ENCODE measurements at regions not wholly inside any gene's neighbourhood (a gene's known extent, or its start where the extent isn't known, plus 50 kb on each side); places are given as distances from the start of the nearest gene placed in this dataset.

DNA sequence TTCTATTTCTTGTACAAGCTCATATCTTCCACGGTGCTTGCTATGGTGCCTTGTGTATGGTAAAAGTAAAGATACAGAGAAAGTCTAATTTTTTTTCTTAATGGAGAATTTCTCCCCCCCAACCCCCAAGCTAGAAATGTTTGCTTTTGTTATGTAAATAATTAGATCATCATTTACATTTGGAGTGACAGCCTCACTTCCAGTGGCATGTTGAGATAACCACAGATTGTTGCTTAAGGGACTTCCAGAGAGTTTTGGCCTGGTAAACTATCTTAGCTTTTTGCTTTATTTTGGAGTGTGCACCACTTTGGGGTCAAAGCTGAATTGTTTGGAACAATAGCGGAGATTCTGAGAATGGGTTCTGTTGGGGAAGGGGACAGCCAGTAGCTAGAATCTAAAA lies 129.7 kb downstream of the ZNF365 start:
- Histone ChIP-seq H3K4me2 (ENCODE audit: insufficient read depth, low read length) (no peak overlapping the region), H3K27me3 (ENCODE audit: insufficient read depth, low read length) (peaks cover 7% of the 10 kb centered on the region), H4K20me1 (ENCODE audit: insufficient read depth, low read length) (no peaks in the 10 kb centered on the region), H3K4me3 (ENCODE audit: insufficient read depth, low read length) (no peak overlapping the region), H3K36me3 (ENCODE audit: insufficient read depth, low read length) (no peaks in the 10 kb centered on the region), H3K27ac (ENCODE audit: low read depth, low read length) (no peak overlapping the region), H3K9me3 (ENCODE audit: low read depth, low read length) (peaks cover 3% of the 10 kb centered on the region), H2AFZ (ENCODE audit: low read length) (no peak overlapping the region), H3K4me1 (ENCODE audit: insufficient read depth, low read length) (no peaks in the 10 kb centered on the region), H3K79me2 (ENCODE audit: insufficient read depth, low read length) (no peaks in the 10 kb centered on the region)
- no peak for TF ChIP-seq CTCF (IDR thresholded peaks at IDR 0.05; ENCODE audit: extremely low read depth, low read depth, low read length)
- DNase-seq (ENCODE audit: insufficient read length, low spot score, missing footprints) = no peak

- no peak overlapping the region for H3K4me2 ChIP-seq (ENCODE audit: insufficient read depth, low read length)
- H3K27me3 ChIP-seq (ENCODE audit: insufficient read depth, low read length) = no peaks in the 10 kb centered on the region
- no peaks in the 10 kb centered on the region for H3K36me3 ChIP-seq (ENCODE audit: insufficient read depth, low read length)
- no peaks in the 10 kb centered on the region for H4K20me1 ChIP-seq (ENCODE audit: insufficient read depth, low read length)
- DNase-seq (ENCODE audit: insufficient read length, low spot score, missing footprints) = no peak
- H3K27ac ChIP-seq (ENCODE audit: low read depth, low read length) = no peak overlapping the region
- H3K4me1 ChIP-seq (ENCODE audit: insufficient read depth, low read length) = no peaks in the 10 kb centered on the region
- no peak for TF ChIP-seq CTCF (IDR thresholded peaks at IDR 0.05; ENCODE audit: extremely low read depth, low read depth, low read length)
- no peak overlapping the region for H2AFZ ChIP-seq (ENCODE audit: low read length)
- no peaks in the 10 kb centered on the region for H3K79me2 ChIP-seq (ENCODE audit: insufficient read depth, low read length)
- H3K4me3 ChIP-seq (ENCODE audit: insufficient read depth, low read length) = no peak overlapping the region
- H3K9me3 ChIP-seq (ENCODE audit: low read depth, low read length) = no peaks in the 10 kb centered on the region
Observed at GRCh38 chr10:62506371-62506770, 132.2 kb downstream of the ZNF365 start.

DNA sequence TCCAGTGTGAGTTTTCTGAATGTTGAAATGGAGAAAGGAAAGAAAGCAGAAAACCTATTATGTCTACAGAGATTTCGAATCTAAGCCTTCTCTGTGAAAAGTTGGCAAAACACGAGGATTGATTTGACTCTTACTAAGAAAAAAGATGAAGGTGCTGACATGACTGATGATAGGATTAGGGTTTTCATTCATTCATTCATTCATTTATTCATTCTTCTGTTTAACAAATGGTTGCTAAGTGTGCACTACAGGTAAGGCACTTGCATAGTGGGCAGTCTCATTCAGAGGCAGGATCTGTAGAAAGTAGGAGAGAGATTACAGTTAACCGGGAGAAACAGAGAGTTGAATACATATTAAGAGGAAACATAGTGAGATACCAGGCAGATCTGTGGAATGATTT lies 137.1 kb downstream of the ZNF365 start:
- no peak overlapping the region for H3K4me3 ChIP-seq (ENCODE audit: insufficient read depth, low read length)
- no peaks in the 10 kb centered on the region for H3K27me3 ChIP-seq (ENCODE audit: insufficient read depth, low read length)
- no peaks in the 10 kb centered on the region for H4K20me1 ChIP-seq (ENCODE audit: insufficient read depth, low read length)
- no peaks in the 10 kb centered on the region for H3K4me1 ChIP-seq (ENCODE audit: insufficient read depth, low read length)
- H3K27ac ChIP-seq (ENCODE audit: low read depth, low read length) = no peak overlapping the region
- no peaks in the 10 kb centered on the region for H3K36me3 ChIP-seq (ENCODE audit: insufficient read depth, low read length)
- no peak overlapping the region for H3K4me2 ChIP-seq (ENCODE audit: insufficient read depth, low read length)
- no peaks in the 10 kb centered on the region for H3K9me3 ChIP-seq (ENCODE audit: low read depth, low read length)
- no peak overlapping the region for H2AFZ ChIP-seq (ENCODE audit: low read length)
- no peaks in the 10 kb centered on the region for H3K79me2 ChIP-seq (ENCODE audit: insufficient read depth, low read length)
- TF ChIP-seq CTCF (IDR thresholded peaks at IDR 0.05; ENCODE audit: extremely low read depth, low read depth, low read length) = no peak
- DNase-seq (ENCODE audit: insufficient read length, low spot score, missing footprints) = no peak

DNA sequence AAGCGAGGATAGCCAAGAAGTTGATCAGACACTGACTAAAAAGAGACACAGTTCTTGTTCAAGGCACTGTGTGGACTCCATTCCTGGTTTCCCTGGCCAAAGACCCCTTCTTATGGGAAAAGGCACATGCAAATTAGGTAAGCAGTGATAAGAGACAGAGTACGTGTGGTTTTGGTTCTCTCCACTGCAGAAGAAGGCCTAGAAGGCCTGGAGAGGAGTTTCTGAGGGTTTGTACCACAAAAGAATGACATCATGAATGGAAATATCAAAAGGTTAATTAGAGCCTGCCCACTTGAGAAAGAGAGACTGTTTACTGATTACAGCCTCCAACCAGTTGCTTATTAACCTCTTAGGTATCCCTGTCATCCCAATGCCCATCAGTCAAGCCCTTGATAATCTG lies 137.5 kb downstream of the ZNF365 start:
- H2AFZ ChIP-seq (ENCODE audit: low read length) = no peak overlapping the region
- H3K27me3 ChIP-seq (ENCODE audit: insufficient read depth, low read length) = no peaks in the 10 kb centered on the region
- H3K79me2 ChIP-seq (ENCODE audit: insufficient read depth, low read length) = no peaks in the 10 kb centered on the region
- TF ChIP-seq CTCF (IDR thresholded peaks at IDR 0.05; ENCODE audit: extremely low read depth, low read depth, low read length) = no peak
- no peaks in the 10 kb centered on the region for H3K4me1 ChIP-seq (ENCODE audit: insufficient read depth, low read length)
- no peaks in the 10 kb centered on the region for H4K20me1 ChIP-seq (ENCODE audit: insufficient read depth, low read length)
- no peak overlapping the region for H3K4me3 ChIP-seq (ENCODE audit: insufficient read depth, low read length)
- H3K36me3 ChIP-seq (ENCODE audit: insufficient read depth, low read length) = no peaks in the 10 kb centered on the region
- H3K9me3 ChIP-seq (ENCODE audit: low read depth, low read length) = no peaks in the 10 kb centered on the region
- no peak overlapping the region for H3K27ac ChIP-seq (ENCODE audit: low read depth, low read length)
- DNase-seq (ENCODE audit: insufficient read length, low spot score, missing footprints) = no peak
- H3K4me2 ChIP-seq (ENCODE audit: insufficient read depth, low read length) = no peak overlapping the region
